OCI-LY1 (cell line): ENCODE measurements at regions not wholly inside any gene's neighbourhood (a gene's known extent, or its start where the extent isn't known, plus 50 kb on each side); places are given as distances from the start of the nearest gene placed in this dataset.

Experiments used
- CTCF ChIP-seq: fragments of 200-600 bp; sonication (generic), shearing (Covaris generic); IDR thresholded peaks from 2 replicates; pipeline ENCODE4 v1.5.1; 2017; ENCODE audit warnings: mild to moderate bottlenecking, antibody characterized with exemption, low read length, moderate library complexity, mixed read lengths
- EZH2 ChIP-seq: fragments of 200-600 bp; sonication (generic), shearing (Covaris generic); IDR thresholded peaks from 2 replicates; pipeline ENCODE4 v1.8.0; 2017; ENCODE audit warnings: borderline replicate concordance, mixed run types, mild to moderate bottlenecking, antibody characterized with exemption, low read length, moderate library complexity, mixed read lengths

GRCh38 chr18:45241982-45242565 lies 373.2 kb upstream of the SLC14A2 start:
- TF ChIP-seq CTCF: no peak
- no peak for TF ChIP-seq EZH2
